ENCODE measurements at regions not wholly inside any gene's neighbourhood (a gene's known extent, or its start where the extent isn't known, plus 50 kb on each side); places are given as distances from the start of the nearest gene placed in this dataset.

DNA sequence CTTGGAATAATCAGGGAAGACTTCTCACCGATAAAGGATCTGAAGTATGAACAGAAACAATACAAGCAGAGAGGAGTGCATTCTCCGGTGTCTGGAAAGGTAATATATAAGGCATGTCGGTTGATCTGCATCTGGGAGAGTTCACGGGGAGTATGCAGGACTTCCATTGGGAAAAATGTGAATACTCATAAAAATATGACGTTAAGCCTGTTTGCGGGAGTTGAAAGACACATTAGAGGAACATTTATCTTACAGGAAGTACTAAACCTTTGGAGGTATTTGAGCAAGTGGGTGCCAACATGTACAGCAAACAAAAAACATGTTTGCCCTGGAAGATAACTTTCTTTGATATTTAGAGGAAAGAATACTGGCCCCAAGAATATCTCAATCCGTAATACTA lies 286.8 kb downstream of the SLITRK6 start:
- POLR2A ChIA-PET: no interaction called here
- TF ChIP-seq, protein P1, sequence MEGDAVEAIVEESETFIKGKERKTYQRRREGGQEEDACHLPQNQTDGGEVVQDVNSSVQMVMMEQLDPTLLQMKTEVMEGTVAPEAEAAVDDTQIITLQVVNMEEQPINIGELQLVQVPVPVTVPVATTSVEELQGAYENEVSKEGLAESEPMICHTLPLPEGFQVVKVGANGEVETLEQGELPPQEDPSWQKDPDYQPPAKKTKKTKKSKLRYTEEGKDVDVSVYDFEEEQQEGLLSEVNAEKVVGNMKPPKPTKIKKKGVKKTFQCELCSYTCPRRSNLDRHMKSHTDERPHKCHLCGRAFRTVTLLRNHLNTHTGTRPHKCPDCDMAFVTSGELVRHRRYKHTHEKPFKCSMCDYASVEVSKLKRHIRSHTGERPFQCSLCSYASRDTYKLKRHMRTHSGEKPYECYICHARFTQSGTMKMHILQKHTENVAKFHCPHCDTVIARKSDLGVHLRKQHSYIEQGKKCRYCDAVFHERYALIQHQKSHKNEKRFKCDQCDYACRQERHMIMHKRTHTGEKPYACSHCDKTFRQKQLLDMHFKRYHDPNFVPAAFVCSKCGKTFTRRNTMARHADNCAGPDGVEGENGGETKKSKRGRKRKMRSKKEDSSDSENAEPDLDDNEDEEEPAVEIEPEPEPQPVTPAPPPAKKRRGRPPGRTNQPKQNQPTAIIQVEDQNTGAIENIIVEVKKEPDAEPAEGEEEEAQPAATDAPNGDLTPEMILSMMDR (IDR thresholded peaks at IDR 0.05; ENCODE audit: control extremely low read depth, extremely low read depth, low read depth, missing control alignments): no peak
- DNase-seq (ENCODE audit: extremely low spot score): no peak
- CTCF ChIA-PET: no interaction called here

DNA sequence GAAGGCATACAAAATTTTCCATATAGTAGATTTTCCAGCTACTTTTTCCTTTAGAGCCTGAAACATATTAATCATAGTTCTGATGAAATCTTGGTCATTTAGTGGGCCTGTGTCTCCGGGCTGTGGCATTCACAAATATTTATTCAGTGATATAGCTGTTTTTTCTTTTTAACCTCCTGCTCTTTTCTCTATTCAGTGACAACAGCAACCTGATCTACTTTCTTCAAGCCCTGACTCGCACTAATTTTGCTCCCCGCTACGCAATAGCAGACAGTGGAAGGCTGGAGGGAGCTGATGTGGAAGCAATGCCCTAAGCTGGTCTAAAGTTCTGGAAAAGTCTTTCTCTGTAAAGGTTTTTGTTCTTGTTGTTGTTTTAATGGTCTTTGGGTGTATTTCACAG lies 289.7 kb downstream of the SLITRK6 start:
- POLR2A ChIA-PET: no interaction called here
- TF ChIP-seq, protein P1 (IDR thresholded peaks at IDR 0.05; ENCODE audit: control extremely low read depth, extremely low read depth, low read depth, missing control alignments): no peak
- no peak for DNase-seq (ENCODE audit: extremely low spot score)
- CTCF ChIA-PET: interaction anchor here (1.0 kb wide), 1 partner anchor 9 kb away, joined by 3 read pairs; no protein-coding TSS in a partner anchor

DNA sequence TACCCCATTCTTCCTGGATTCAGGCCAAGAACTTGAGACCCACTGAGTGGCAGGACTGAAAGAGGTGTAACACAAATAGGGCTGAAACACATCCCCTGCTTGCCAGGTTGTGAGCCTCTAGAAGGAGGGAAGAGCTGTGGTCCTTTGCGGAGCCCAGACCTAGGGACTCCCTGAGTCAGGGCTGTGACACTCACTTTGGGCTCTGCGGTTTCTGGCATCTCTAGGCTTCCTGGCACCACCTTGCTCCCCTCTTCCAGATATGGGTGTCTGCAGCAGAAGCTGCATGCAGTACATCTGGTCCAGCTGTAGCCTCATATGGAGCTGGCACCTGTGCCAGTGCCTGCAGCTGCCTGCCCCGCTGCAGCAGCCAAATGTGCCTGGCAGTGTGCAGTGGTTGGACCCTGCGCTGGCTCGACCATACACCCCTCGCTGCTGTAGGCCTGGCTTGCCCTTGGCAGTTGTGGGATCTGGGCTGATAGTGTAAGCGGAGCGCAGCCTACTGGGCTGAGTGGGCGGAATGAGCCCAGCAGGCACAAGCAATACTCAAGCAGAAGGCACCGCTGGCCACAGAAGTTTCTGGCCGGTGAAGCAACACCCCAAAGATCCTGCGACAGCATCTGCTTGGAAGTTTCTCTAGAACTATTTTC lies 290.4 kb downstream of the SLITRK6 start:
- ChIA-PET CTCF (no interaction called here), POLR2A (no interaction called here)
- no peak for DNase-seq (ENCODE audit: extremely low spot score)
- TF ChIP-seq, protein P1 (IDR thresholded peaks at IDR 0.05; ENCODE audit: control extremely low read depth, extremely low read depth, low read depth, missing control alignments): no peak

DNA sequence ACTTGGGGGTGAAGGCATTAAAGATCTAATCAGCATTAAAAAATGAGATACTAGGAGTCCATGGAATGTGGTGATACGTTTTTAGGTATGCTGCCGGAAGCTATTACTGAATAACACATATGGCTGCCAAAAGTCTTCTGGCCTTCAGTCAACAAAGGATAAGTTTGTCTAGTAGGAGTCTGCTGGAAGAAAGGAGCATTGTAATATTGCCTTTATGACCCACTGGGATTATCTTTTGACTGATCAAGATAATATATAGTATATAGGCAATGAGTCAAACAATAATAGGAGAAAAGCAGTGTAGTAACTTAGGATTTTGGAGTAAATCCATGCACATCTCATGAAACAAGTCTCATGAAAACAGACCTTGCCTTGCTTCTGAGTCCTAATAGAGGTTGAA lies 295.4 kb downstream of the SLITRK6 start:
- ChIA-PET POLR2A (no interaction called here), CTCF (no interaction called here)
- DNase-seq (ENCODE audit: extremely low spot score): no peak
- TF ChIP-seq, protein P1 (IDR thresholded peaks at IDR 0.05; ENCODE audit: control extremely low read depth, extremely low read depth, low read depth, missing control alignments): no peak

DNA sequence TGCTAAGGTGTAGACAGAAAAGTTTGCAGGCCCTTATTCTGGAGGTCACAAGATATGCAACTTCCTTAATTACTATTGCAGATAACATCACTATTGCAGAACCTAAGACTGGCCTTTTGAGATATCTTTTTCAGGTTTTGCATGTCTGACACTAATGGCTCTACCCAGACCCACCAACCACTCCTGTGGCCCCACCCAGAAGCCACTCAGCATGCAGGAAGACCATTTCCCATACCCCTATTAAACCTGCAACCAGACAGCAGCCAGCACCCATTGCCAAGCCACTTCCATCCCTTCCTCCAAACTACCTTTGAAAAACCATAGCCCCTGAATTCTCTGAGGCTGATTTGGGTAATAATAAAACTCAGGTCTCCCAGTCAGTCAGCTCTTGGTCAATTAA lies 297.6 kb downstream of the SLITRK6 start:
- TF ChIP-seq, protein P1 (IDR thresholded peaks at IDR 0.05; ENCODE audit: control extremely low read depth, extremely low read depth, low read depth, missing control alignments): no peak
- ChIA-PET POLR2A (no interaction called here), CTCF (no interaction called here)
- no peak for DNase-seq (ENCODE audit: extremely low spot score)

DNA sequence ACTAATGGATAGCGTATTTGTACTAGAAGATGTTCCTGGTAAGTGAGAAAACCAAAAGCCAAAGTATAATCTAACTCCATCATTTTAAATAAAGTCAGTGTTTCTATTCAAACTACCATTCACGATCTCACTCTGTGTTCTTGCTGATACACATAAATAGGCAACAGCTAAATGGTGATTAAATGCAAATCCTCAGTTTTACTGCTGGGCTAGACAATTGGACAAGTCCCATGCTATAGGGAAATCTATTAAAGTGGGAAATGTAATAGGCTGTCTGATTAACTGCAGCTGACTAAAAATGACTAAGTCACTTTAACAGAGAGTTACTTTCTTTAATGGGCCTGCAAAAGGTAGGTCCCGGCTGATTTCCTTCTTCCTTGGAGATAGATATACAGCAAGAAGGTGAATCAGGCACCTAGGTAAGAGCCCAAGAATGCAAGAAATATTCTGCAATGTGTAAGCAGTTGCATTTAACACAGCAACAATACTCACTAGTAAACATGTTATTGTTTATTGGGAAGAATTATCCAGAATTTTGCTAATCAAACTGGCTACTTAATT lies 298.4 kb downstream of the SLITRK6 start:
- TF ChIP-seq, protein P1 (IDR thresholded peaks at IDR 0.05; ENCODE audit: control extremely low read depth, extremely low read depth, low read depth, missing control alignments): no peak
- DNase-seq (ENCODE audit: extremely low spot score): no peak
- ChIA-PET CTCF (interaction anchor here (1.3 kb wide), 1 partner anchor 9 kb away, joined by 3 read pairs; no protein-coding TSS in a partner anchor), POLR2A (no interaction called here)

Measured in GM10248 (cell line).